T-helper 1 cell treated with Interleukin-12 subunit alpha and Interleukin-12 subunit beta and Interleukin-4 antibody, amounts not matched to agents 30 μg/mL and 1 μg/mL, for 36 hours (primary cell): ENCODE measurements at regions not wholly inside any gene's neighbourhood (a gene's known extent, or its start where the extent isn't known, plus 50 kb on each side); places are given as distances from the start of the nearest gene placed in this dataset.

Source experiments
- H3K27ac Mint-ChIP-seq: one replicate; pipeline ENCODE4 v1.8.0; 2021; ENCODE audit warnings: mild to moderate bottlenecking, mixed read lengths
- H3K27me3 Mint-ChIP-seq: one replicate; pipeline ENCODE4 v1.8.0; 2021; ENCODE audit warnings: low read depth, mixed read lengths
- H3K36me3 Mint-ChIP-seq: one replicate; pipeline ENCODE4 v1.8.0; 2021; ENCODE audit warnings: low read depth, mixed read lengths
- H3K4me1 Mint-ChIP-seq: one replicate; pipeline ENCODE4 v1.8.0; 2021; ENCODE audit warnings: low read depth, mixed read lengths
- H3K4me3 Mint-ChIP-seq: one replicate; pipeline ENCODE4 v1.8.0; 2021; ENCODE audit warnings: mild to moderate bottlenecking, moderate library complexity, mixed read lengths
- H3K9me3 Mint-ChIP-seq: one replicate; pipeline ENCODE4 v1.8.0; 2021; ENCODE audit warnings: mixed read lengths

- no peaks in the 10 kb centered on the region for H3K27me3 Mint-ChIP-seq
- no peak overlapping the region for H3K4me3 Mint-ChIP-seq
- H3K36me3 Mint-ChIP-seq: no peaks in the 10 kb centered on the region
- H3K9me3 Mint-ChIP-seq: peaks cover 25% of the 10 kb centered on the region
- no peak overlapping the region for H3K27ac Mint-ChIP-seq
- H3K4me1 Mint-ChIP-seq: no peaks in the 10 kb centered on the region
Observed at GRCh38 chr5:164975986-164976385, 1470.6 kb downstream of the MAT2B start.

- Mint-ChIP-seq H3K9me3 (peaks cover 19% of the 10 kb centered on the region), H3K27me3 (no peaks in the 10 kb centered on the region), H3K27ac (no peak overlapping the region), H3K36me3 (no peaks in the 10 kb centered on the region), H3K4me3 (no peak overlapping the region), H3K4me1 (no peaks in the 10 kb centered on the region)
Observed at GRCh38 chr5:164980480-164980879, 1475.1 kb downstream of the MAT2B start.

- Mint-ChIP-seq H3K9me3 (no peaks in the 10 kb centered on the region), H3K4me3 (no peak overlapping the region), H3K36me3 (no peaks in the 10 kb centered on the region), H3K27me3 (no peaks in the 10 kb centered on the region), H3K4me1 (no peaks in the 10 kb centered on the region), H3K27ac (no peak overlapping the region)
Observed at GRCh38 chr5:164998142-164998541, 1492.7 kb downstream of the MAT2B start.

DNA sequence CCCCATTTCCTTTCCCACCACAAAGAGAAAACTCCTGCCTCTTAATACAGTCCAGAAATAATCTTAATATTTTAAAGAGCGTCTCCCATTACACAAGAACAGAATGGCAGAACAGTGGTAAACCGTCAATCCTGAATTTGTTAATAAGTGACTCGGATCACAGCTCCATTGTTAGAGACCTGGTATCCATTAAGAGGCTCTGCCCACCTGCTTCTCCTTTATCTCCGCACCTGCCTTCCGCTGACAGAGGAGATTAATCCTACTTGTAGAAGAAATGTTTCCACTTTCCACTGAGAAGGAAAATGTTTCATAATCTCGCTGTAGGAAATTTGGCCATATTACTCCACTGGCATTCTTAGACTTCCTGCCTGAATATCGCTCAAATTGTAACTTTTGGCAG, 1493.2 kb downstream of the MAT2B start:
- no peak overlapping the region for H3K4me3 Mint-ChIP-seq
- no peak overlapping the region for H3K27ac Mint-ChIP-seq
- H3K36me3 Mint-ChIP-seq: no peaks in the 10 kb centered on the region
- H3K9me3 Mint-ChIP-seq: no peaks in the 10 kb centered on the region
- H3K4me1 Mint-ChIP-seq: no peaks in the 10 kb centered on the region
- no peaks in the 10 kb centered on the region for H3K27me3 Mint-ChIP-seq

DNA sequence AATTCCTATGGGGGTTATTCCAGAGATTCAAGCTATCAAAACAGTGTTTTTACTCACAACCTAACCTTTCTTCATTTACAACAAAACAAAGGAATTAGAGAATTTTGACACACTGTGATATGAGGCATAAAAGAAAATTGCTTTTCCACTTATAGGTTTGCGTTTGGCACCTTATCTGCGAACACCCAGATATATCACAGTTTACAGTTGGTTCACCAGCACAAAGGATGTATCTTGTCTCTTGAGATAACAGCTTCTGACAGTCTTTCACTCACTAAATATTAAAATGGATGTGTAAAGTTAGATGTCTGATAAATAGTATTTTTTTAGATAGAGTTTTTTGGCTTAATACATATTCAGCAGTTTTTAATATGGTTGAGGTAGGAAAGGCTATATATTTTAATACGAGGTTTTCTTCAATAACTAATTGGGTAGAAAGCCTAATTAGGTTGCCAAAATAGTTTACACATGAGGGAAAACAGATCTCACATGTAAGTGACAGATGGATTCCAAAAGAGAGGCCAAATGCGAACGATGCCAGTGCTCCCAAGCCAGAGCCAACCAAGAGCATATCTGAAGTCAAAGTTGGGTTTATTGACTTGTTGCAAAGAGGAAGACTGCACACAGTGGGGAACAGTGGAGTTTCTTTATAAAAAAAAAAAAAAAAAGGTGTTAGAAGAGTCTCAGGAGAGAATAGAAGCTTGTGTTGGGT, 1495.2 kb downstream of the MAT2B start:
- Mint-ChIP-seq H3K9me3 (no peaks in the 10 kb centered on the region), H3K4me3 (no peak overlapping the region), H3K36me3 (no peaks in the 10 kb centered on the region), H3K27ac (no peak overlapping the region), H3K27me3 (no peaks in the 10 kb centered on the region), H3K4me1 (no peaks in the 10 kb centered on the region)

GRCh38 chr5:165003283-165003682, 1497.9 kb downstream of the MAT2B start:
- Mint-ChIP-seq H3K27me3 (no peaks in the 10 kb centered on the region), H3K36me3 (no peaks in the 10 kb centered on the region), H3K4me3 (no peak overlapping the region), H3K27ac (no peak overlapping the region), H3K9me3 (no peaks in the 10 kb centered on the region), H3K4me1 (no peaks in the 10 kb centered on the region)

DNA sequence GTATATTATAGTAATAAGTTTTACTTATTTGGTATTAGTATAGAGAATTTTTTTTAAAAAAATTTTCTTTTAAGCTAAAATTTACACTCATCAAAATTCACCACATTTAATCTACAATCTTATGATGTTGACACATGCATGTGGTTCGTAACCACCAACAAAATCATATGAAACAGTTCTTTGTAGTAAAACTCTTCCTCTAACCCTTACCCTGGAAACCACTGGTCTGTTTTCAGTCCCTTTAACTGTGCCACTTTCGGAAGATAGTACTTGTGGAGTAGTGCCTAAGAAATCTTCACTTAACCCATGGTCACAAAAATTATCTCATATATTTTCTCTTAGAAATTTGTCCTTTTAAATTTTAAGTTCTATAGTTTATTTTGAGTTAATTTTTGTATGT, 1498.8 kb downstream of the MAT2B start:
- Mint-ChIP-seq H3K36me3 (no peaks in the 10 kb centered on the region), H3K27me3 (no peaks in the 10 kb centered on the region), H3K9me3 (no peaks in the 10 kb centered on the region), H3K4me3 (no peak overlapping the region), H3K27ac (no peak overlapping the region), H3K4me1 (no peaks in the 10 kb centered on the region)

DNA sequence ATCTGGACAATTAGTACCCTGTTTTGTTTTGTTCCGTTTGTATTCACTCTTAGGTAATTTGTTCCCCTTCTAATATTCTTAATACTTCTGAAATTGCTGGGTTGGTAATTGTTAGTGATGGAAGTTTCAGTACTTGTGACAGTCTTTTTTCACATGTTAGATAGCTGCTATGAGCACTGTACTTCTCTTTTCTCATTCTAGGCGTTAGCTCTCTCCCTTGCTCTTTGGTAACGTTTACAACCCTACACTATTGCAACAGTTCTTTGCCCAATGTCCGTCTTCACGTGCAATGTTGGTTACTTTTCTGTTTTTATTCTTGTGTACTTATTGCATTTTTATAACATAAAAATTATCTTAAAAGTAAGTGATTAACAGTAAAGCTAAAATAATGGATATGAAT, 1509.0 kb downstream of the MAT2B start:
- no peaks in the 10 kb centered on the region for H3K36me3 Mint-ChIP-seq
- peaks cover 7% of the 10 kb centered on the region for H3K9me3 Mint-ChIP-seq
- no peak overlapping the region for H3K27ac Mint-ChIP-seq
- H3K4me3 Mint-ChIP-seq: no peak overlapping the region
- no peaks in the 10 kb centered on the region for H3K27me3 Mint-ChIP-seq
- H3K4me1 Mint-ChIP-seq: no peaks in the 10 kb centered on the region

DNA sequence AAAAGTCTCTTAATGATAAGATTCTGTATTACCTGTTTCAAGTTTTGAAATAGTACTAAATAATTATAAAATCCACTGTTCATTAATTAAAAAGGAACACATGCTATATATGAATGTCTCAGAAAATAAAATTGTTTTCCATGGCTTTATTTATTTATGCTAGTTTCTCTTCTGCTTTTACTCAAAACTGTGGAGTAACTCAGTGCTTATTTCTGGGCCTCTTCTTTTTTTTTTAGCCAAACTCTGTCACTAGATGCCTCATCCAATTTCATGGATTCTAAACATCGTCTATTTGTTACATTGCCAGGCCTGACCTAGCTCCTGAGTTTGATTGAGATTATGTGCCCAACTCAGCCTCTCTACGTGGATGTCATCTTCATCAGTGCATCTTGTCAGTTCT, 1509.7 kb downstream of the MAT2B start:
- H3K4me1 Mint-ChIP-seq: no peaks in the 10 kb centered on the region
- H3K36me3 Mint-ChIP-seq: no peaks in the 10 kb centered on the region
- H3K9me3 Mint-ChIP-seq: peaks cover 7% of the 10 kb centered on the region
- H3K4me3 Mint-ChIP-seq: no peak overlapping the region
- H3K27me3 Mint-ChIP-seq: no peaks in the 10 kb centered on the region
- H3K27ac Mint-ChIP-seq: no peak overlapping the region

DNA sequence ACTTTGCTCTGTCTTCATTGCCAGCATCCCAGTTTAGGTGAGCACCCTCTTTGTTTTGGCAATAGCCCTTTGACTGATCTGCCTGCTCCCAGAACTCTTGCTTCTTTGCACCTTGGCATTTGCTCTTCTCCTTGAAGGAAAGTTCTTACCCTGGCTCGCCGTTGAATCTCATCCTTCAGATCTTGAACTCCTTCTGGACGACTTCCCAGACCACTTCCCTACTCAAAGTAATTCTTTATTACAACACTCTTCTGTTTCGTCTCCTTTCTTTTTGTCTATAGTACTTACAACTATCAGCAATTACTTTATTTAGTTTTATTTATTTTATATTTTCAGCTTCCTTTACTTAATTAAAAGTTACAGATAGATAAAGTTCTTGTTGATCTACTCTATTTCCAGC, 1510.1 kb downstream of the MAT2B start:
- H3K36me3 Mint-ChIP-seq: no peaks in the 10 kb centered on the region
- H3K4me3 Mint-ChIP-seq: no peak overlapping the region
- no peaks in the 10 kb centered on the region for H3K4me1 Mint-ChIP-seq
- H3K9me3 Mint-ChIP-seq: peaks cover 7% of the 10 kb centered on the region
- H3K27me3 Mint-ChIP-seq: no peaks in the 10 kb centered on the region
- no peak overlapping the region for H3K27ac Mint-ChIP-seq

DNA sequence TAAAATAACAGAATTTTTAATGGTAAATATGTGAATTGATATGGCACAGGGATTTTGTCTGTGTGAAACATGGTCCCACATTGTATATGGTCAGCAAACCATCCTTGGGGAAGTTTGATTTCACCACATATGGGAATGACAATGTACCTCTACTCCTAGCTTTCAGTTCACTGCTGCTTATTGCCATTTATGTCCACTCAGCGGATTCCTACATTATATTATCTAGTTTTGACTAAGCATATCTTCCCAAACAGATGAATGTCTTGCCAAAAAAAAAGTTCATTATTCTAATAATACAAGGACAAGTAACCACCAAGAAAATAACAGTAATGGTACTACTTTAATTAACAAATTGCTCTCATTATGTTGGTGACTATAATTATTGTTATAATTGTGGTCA, 1521.6 kb downstream of the MAT2B start:
- H3K36me3 Mint-ChIP-seq: no peaks in the 10 kb centered on the region
- H3K9me3 Mint-ChIP-seq: peaks cover 3% of the 10 kb centered on the region
- no peak overlapping the region for H3K4me3 Mint-ChIP-seq

GRCh38 chr5:165028356-165028755, 1522.9 kb downstream of the MAT2B start:
- H3K27ac Mint-ChIP-seq: no peak overlapping the region
- H3K36me3 Mint-ChIP-seq: no peaks in the 10 kb centered on the region
- H3K4me3 Mint-ChIP-seq: no peak overlapping the region
- H3K9me3 Mint-ChIP-seq: peaks cover 3% of the 10 kb centered on the region
- H3K27me3 Mint-ChIP-seq: no peaks in the 10 kb centered on the region
- no peaks in the 10 kb centered on the region for H3K4me1 Mint-ChIP-seq

More for the DNA sequence above, 1521.6 kb downstream of the MAT2B start:
- no peaks in the 10 kb centered on the region for H3K27me3 Mint-ChIP-seq
- no peaks in the 10 kb centered on the region for H3K4me1 Mint-ChIP-seq
- H3K27ac Mint-ChIP-seq: no peak overlapping the region

GRCh38 chr5:165029099-165029870, 1523.9 kb downstream of the MAT2B start:
- Mint-ChIP-seq H3K27me3 (no peaks in the 10 kb centered on the region), H3K4me3 (no peak overlapping the region), H3K9me3 (no peaks in the 10 kb centered on the region), H3K36me3 (no peaks in the 10 kb centered on the region), H3K4me1 (no peaks in the 10 kb centered on the region), H3K27ac (no peak overlapping the region)

DNA sequence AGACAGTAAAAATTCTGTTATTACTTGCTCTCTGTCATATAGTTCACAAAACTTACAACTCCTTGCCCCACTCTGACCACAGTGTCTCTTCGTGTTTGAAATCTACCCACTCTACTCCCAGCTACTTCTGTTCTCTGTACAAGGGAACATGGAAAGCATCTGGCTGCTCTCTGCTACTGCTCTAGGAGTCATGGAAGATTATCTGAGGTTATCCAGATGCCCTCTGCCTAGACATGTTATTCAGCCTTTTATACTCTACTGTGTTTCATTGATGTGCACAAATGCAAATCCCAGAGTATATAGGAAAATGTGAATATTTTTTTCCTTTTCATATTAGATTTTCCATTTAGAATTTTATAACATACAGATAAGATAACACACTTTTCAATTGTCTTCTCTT, 1525.6 kb downstream of the MAT2B start:
- no peaks in the 10 kb centered on the region for H3K27me3 Mint-ChIP-seq
- no peaks in the 10 kb centered on the region for H3K4me1 Mint-ChIP-seq
- no peak overlapping the region for H3K4me3 Mint-ChIP-seq
- no peak overlapping the region for H3K27ac Mint-ChIP-seq
- no peaks in the 10 kb centered on the region for H3K9me3 Mint-ChIP-seq
- H3K36me3 Mint-ChIP-seq: no peaks in the 10 kb centered on the region

- H3K4me3 Mint-ChIP-seq: no peak overlapping the region
- H3K27ac Mint-ChIP-seq: no peak overlapping the region
- H3K9me3 Mint-ChIP-seq: no peaks in the 10 kb centered on the region
- H3K4me1 Mint-ChIP-seq: no peaks in the 10 kb centered on the region
- H3K36me3 Mint-ChIP-seq: no peaks in the 10 kb centered on the region
- no peaks in the 10 kb centered on the region for H3K27me3 Mint-ChIP-seq
Observed at GRCh38 chr5:165031371-165031770, 1526.0 kb downstream of the MAT2B start.
